ENCODE measurements at regions not wholly inside any gene's neighbourhood (a gene's known extent, or its start where the extent isn't known, plus 50 kb on each side); places are given as distances from the start of the nearest gene placed in this dataset.

DNA sequence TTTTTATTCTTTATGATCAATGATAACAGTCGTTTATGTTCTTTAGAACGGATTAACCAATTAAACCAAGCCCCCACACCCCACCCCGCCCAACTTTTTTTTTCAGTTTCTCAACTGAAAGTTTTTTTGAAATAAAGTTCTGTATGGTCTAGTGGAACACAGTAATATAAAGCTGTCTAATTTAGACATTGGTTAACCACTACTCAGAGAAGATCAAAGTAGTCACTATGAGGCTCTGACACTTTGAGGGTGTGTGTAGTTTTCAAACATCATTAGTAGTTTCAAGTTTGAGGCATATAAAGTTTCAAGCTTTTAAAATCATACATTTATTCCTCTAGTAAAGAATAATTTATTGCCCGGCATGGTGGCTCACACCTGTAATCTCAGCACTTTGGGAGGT, 413.2 kb downstream of the EFNB2 start:
- no peak for TF ChIP-seq POLR2A (IDR thresholded peaks at IDR 0.05)
- TF ChIP-seq, protein P1, sequence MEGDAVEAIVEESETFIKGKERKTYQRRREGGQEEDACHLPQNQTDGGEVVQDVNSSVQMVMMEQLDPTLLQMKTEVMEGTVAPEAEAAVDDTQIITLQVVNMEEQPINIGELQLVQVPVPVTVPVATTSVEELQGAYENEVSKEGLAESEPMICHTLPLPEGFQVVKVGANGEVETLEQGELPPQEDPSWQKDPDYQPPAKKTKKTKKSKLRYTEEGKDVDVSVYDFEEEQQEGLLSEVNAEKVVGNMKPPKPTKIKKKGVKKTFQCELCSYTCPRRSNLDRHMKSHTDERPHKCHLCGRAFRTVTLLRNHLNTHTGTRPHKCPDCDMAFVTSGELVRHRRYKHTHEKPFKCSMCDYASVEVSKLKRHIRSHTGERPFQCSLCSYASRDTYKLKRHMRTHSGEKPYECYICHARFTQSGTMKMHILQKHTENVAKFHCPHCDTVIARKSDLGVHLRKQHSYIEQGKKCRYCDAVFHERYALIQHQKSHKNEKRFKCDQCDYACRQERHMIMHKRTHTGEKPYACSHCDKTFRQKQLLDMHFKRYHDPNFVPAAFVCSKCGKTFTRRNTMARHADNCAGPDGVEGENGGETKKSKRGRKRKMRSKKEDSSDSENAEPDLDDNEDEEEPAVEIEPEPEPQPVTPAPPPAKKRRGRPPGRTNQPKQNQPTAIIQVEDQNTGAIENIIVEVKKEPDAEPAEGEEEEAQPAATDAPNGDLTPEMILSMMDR (IDR thresholded peaks at IDR 0.05), result no peak

Data from right lobe of liver (tissue), 4 donors.